ENCODE measurements at regions not wholly inside any gene's neighbourhood (a gene's known extent, or its start where the extent isn't known, plus 50 kb on each side); places are given as distances from the start of the nearest gene placed in this dataset.
"Not testable (repeated sequence)": the region's sequence is repeated elsewhere in the genome, so short reads cannot be mapped to it uniquely, and the experiment has no call there.

DNA sequence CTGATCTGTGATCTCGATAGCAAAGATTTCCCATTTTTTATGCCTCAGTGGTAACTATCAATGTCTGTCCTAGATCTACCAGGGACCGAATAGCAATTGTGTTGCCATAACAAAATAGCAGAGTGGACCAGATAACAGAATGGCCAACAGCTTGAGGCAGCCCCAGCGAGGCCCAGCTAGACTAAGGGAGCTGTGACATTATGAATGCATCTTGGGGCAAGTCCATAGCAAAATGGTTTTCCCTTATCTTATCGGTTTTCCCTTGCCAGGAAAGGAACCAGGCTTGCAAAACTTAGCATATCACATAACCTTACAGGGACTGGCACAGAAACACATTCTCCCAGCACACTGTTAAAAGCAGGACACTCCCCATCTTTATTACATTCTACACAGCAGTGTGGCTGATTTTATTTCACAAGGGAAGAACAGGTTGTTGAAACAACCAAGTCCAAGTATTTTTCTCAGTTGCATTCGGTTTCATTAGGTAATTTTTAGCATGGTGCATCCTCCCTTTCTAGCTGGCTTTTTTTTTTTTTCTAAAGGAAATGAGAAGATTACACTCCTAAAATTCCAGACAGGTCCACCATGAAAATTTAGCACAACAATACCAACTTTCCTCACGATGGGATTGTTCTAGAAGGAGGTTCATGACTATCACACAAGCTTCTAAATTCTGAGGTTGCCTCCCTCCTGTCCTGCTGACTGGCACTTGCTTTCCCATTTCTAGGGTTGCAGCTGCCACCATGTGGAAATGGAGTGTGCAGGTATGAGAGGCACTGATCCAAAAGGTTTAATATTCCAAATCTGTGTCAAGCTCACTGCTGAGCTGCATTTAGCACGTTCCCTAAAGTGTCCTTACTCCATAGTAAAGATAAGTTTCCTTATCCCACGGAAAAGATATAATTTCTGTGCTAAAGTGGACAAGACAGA lies 97.0 kb upstream of the SLC35G4 start:
- DNase-seq (ENCODE audit: low read depth in 4 of 4, low spot score in 1 of 4), result no peak

DNA sequence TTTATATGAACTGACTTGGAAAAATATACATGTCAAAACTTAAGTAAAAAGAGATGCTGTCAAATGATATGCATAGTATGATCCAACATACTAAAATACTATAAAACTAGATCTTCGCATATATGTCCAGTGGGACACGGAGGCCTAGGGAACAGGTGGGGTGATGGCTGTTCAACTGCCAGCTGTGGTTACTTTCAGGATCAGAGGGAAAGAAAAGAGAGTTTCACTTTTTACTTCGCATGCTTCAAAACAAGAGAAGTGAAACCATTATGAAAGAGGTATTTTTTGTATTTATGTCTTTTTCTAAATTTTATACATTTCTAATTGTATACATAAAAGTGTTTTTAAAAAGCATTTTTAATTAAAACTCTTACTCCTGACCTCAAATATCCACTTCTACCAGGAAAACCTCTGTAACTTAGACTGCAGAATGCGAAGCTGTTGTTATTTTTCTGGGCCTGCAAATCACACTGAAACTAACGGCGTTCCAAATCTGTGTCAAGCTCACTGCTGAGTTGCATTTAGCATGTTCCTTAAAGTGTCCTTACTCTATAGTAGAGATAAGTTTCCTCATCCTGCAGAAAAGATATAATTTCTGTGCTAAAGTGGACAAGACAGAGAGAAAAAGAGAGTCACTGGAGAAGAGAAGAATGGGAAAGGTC lies 97.8 kb upstream of the SLC35G4 start:
- DNase-seq (ENCODE audit: low read depth in 4 of 4, low spot score in 1 of 4), result no peak

DNA sequence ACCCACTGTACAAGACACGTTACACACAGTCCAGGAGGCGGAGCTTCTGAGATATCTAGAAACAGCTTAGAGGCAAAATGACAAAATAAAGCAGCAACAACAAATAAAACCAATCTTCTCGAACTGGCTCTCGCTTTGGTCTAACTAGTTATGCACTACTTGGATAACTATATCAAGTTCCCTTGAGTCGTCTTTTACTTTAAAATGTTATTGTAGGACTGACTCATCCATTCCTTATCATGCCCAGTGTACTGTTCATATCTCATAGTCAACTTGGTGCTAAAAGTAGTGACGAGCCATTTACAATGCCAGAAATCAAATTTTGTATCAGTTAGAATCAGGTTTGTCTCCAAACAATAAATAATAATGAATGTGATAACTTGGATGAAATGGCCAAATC lies 102.5 kb upstream of the SLC35G4 start:
- DNase-seq (ENCODE audit: low read depth in 4 of 4, low spot score in 1 of 4), result no peak

DNA sequence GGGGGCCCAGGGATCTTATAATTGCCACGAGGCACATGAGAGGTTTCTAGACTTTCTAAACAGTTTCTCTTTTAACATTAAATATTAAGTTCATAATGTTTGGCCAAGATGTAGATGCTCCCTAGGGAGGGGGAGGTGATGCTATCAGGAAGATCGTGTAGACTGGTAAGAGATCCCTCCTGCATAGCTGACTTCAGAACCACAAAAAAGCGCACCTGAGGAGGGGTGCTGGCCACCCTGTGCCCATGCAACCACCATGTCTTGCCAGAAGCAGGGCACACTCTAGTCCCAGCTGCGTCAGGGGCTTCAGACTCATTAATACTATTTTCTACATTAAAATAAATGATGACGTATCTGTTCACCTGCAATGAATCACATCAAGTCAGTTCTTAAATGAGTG lies 103.4 kb upstream of the SLC35G4 start:
- no peak for DNase-seq (ENCODE audit: low read depth in 4 of 4, low spot score in 1 of 4)

DNA sequence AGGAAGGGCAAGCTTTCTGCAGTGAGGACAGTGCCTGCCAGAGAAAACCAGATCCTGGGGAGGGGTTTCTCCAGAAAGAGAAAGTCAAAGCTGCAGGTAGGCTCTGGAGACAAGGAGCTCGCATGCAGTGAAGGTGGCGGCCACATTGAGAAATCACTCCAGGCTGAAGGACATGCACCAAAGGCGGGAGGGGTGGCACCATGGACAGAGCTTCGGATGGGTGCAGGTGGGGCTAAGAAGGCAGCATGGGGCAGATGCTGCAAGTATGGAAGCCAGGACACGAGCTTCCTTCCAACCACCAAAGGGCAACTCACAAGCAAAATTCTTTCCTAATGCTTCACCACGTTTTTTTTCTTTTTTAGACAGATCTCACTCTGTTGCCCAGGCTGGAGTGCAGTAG lies 104.4 kb upstream of the SLC35G4 start:
- DNase-seq (ENCODE audit: low read depth in 4 of 4, low spot score in 1 of 4), result no peak

DNA sequence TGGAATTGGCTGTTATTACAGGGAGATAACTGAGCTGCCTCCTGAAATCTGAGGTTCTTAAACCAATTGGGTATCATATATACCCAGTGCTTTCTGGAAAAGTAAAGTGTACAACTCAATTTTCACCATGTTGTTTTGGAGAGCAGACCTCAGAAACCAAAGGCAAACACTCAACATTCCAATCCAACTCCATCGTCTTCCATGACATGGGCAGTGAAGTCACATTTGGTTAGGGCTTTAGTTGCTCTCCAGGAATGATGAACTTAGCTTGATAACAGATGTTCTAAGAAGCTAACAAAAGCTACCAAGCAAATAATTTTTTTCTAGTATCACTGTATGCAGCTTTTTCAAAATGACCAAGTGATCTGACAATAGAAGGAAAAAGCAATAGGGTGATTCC lies 107.0 kb upstream of the SLC35G4 start:
- DNase-seq (ENCODE audit: low read depth in 4 of 4, low spot score in 1 of 4), result no peak

DNA sequence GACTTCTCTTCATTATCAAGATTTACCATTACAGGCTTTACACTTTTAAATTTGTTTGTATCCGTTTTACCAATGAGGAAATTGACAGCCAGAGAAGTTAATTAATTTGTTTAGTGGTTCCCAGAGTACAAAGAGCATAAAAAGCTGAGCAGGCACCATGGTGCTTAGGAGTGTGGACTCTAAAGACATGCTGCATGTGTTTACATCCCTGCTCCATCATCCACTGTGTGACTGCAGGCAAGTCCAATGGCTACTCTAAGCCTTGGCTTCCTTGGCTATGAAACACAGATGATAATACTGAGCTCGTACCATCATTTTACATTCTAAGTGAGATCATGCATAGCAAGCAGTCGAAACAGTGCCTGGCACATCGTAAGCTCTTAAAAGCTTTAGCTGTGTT lies 108.0 kb upstream of the SLC35G4 start:
- DNase-seq (ENCODE audit: low read depth in 4 of 4, low spot score in 1 of 4), result no peak

DNA sequence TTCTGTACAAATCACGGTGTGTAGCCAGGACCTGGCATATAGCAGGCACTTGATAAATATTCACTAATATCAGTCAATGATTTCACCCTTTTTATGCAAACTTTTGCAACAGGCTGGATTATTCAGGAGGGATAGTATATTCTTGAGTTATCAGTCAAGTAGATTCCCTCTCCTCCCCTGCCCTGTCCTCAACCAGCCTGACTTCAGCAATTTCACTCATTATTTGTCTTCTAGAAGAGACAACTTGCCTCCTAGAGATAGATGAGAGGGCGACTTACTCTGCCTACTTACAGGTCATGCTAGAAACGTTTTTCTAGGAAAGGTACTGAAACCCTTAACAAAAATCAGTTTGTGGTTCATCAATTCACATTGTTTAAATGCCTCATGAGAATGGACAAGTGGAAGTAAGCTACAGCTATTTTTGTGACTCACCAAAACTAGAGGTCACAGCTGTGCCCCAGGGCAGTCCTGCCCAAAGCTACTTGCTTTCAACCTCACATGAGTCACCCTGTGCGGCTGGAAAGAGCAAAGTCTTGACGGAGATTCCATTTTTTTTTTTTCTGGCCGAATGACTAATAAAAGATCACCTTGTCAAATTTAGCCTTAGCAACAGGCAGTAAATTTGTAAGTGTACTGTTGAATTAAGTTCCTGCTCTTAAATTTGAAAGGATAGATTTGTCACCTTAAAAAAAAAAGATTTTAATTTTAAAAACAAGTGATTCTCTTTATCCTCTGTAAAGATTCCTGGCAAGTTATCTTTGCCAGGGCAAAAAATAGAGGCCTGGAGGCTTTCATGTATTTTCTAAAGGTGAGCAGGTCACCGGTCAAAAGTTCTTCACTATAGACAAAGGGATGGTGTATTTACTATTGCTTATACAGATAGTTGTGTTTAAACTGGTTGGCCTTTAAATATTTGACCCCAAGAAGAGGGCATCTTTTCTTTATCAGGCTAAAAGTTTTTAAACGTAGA lies 109.0 kb upstream of the SLC35G4 start:
- DNase-seq (ENCODE audit: low read depth in 4 of 4, low spot score in 1 of 4), result no peak

DNA sequence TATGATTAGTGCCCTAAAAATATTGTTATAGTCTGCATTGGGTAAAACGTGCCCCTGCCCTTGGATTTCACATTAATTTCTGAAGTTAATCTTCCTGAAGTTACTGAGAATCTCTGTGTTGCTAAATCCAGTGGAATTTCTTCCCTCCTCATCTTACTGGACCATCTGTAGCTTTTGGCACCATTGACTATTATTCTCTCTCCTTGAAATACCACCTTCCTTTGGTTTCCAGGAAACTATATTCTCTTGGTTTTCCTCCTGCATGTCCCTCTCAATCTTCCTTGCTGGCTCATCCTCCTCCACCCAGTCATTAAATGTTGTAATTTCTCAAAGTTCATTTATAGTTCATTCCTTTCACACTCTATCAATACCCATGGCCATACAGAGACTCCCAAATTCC lies 110.6 kb upstream of the SLC35G4 start:
- DNase-seq (ENCODE audit: low read depth in 4 of 4, low spot score in 1 of 4), result no peak

DNA sequence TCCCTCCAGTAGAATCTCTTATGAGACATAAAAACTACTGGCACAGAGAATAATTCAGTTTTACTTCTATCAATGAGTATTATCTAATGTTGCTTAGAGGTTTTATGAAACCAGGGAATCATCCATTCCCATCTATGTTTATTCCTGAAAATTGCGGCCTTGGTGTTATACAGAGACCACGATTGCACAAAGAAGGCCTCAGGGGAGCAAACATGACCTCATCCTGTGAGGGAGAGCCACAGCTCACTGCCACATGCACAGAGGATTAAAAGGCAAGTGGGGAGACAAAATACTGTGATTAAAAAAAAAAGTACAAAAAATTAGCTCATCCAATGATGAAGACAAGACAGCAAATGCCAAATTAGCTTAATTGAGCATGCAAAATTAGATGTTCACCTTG lies 111.8 kb upstream of the SLC35G4 start:
- DNase-seq (ENCODE audit: low read depth in 4 of 4, low spot score in 1 of 4), result no peak

DNA sequence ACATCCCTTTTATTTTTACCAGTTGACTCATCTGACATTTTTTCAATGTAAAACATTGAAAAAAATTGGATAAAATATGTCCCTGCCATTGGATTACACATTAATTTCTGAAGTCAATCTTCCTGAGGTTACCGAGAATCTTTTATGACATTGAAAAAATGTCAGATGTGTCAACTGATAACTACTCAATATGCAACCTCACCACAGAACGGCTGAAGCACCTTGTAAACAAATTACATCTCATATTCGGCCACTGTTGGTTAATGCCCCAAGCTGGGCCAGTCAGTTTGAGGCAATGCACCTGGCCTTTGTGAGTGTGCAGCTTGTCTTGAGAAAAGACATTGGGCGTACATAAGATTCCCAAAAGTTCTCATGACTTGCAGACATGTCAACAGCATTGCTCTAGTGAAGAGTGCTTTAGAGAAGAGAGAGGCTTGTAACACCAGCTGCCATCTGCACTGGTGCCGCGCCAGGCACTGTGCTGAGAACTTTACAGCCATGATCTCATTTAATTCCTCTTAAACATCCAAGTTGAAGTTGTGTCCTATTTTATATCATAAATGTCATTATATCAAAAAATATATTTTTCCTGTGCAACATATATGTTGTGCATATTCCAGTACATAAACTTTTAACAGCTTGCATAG lies 112.7 kb upstream of the SLC35G4 start:
- no peak for DNase-seq (ENCODE audit: low read depth in 4 of 4, low spot score in 1 of 4)

DNA sequence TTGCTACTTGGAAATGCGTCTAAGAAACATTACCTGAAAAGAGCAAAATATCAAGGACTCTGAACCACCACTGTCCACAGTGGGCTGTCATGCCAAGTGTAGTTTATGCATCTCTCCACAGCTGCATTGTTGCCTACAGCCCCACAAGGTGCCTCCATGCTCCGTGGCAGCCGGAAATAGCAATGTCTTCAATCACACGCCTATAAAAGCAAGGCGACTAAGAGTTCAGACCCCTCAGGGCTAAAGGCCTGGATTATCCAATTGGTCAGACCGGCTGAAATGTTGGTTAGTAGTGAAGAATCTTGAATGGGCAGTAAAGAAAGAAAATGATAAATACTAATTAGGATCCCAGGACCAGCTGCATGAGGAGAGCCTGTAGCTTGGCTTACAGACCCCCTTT lies 114.0 kb upstream of the SLC35G4 start:
- no peak for DNase-seq (ENCODE audit: low read depth in 4 of 4, low spot score in 1 of 4)

DNA sequence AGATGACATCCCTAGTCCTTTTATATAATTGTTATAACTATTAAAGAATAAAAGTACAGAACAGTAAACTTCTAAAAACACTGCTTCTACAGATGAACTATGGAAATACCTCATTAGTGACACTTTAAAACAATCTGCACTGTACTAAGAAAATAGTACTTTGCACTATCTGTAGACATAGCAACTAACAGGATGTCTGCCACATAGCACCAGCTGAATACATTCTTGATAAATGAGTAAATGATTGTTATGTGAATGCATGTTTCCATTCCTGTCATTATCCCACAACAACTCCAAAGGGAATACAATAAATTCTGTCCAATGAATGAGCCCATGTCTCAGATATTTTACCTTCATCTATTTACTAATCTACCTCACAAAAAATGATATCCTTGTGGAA lies 115.3 kb upstream of the SLC35G4 start:
- DNase-seq (ENCODE audit: low read depth in 4 of 4, low spot score in 1 of 4), result no peak

DNA sequence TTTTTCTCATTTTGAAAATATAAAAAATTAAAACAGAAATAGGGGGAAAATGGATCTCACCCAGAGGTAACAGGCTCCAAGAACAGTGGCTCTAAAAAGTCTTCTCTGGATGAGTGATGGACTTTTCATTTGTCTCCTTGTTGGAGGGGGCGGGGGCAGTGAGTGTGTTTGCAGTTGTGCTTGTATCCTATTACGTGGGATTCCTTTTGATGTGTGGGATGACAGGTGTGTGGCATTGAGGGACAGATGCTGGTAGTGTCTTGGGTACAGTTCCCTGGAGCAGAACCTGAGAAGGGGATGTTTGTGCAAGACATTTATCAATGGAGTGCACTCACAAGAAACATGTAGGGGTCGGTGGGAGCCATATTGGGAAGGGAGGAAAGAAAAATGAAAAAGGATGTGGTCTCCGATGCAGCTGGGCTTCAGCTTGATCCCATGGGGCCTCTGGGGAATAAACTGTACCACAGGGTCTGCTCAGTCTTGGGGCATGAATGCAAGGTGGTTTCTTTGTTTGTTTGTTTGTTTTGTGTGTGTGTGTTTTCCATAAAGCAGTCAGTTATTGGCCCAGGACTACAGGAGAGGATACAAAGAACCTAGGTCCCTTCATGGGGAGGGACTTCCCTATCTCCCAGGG lies 120.0 kb upstream of the SLC35G4 start:
- DNase-seq (ENCODE audit: low read depth in 4 of 4, low spot score in 1 of 4), result no peak

DNA sequence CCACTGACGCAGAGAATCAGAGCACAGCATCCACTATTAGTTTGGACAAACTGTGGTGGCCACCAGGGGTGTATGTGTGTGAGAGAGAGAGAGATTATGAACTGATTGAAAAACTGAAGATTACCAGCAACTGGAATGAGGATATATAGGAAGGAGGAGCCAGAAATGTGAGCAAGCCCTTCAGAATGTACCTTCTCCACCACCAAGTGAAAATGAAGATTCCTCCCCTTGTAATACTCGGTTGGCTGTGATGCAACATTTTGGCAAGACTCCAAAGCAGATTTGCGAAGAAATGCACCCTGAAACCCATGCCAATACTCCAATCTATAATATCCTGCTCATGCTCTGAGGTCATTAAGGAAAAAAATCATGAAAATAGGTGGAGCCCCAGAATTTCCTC lies 121.2 kb upstream of the SLC35G4 start:
- no peak for DNase-seq (ENCODE audit: low read depth in 4 of 4, low spot score in 1 of 4)

DNA sequence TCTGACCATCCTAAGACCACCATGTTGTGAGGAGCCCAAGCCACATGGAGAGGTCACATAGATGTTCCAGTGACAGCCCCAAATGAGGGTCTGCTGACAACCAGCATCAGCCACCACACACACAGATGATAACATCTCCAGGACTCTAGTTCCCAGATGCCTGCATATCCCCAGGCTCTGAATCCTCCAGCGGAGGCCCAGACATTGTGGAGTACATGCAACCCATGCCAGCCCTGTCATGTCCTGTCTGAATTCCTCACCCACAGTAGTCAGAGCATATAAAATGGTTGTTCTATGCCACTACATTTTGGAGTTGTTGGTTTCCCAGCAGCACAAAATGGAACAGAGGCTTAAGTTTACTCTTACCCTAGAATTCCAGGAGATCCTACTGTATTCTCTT lies 122.0 kb upstream of the SLC35G4 start:
- no peak for DNase-seq (ENCODE audit: low read depth in 4 of 4, low spot score in 1 of 4)

DNA sequence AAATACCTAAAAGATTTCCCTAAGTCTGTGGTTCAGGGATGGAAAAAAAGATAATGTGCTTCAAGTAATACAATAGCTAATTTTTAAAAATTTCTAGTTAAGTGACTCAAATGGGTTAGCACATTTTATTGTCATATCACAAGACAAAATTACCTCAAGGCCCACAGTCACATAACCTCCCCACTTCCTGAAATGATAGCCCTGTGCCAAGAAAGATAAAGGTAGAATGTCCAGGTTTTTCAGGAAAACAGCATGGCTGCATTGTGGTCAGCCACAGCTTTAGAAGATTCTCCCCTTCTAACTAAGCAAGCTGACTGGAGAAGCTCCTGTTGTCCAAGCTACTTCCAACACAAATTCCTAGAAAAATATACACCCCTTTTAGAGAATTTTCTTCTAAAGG lies 127.1 kb upstream of the SLC35G4 start:
- DNase-seq (ENCODE audit: low read depth in 4 of 4, low spot score in 1 of 4), result no peak

DNA sequence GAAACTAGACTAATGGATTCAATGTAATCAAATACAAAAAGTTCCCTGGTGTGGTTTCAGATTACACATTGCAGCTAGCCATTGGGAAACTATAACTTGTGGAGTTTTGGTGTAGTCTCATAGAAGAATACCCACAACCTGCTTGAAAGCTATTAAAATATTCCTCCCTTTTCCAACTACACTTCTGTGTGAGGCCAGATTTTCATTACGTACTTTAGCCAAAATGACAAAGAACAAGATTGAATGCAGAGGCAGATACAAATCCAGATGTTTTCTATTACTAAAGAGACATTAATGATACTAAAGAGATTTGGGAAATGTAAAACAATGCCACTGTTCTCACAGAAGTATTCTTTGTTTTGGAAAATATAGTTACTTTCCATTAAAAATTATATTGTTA lies 128.7 kb upstream of the SLC35G4 start:
- no peak for DNase-seq (ENCODE audit: low read depth in 4 of 4, low spot score in 1 of 4)

DNA sequence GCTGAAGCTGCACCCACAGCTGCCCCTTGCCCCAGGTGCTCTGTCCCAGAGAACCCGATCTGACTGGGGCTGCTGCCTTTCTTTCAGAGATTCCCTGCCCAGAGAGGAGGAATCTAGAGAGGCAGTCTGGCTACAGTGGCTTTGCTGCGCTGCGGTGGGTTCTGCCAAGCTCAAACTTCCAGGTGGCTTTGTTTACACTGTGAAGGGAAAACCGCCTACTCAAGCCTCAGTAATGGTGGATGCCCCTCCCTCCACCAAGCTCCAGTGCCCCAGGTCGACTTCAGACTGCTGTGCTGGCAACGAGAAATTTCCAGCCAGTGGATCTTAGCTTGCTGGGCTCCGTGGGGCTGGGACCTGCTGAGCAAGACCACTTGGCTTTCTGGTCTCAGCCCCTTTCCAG lies 130.4 kb upstream of the SLC35G4 start:
- not testable (repeated sequence) for DNase-seq (ENCODE audit: low read depth in 4 of 4, low spot score in 1 of 4)

DNA sequence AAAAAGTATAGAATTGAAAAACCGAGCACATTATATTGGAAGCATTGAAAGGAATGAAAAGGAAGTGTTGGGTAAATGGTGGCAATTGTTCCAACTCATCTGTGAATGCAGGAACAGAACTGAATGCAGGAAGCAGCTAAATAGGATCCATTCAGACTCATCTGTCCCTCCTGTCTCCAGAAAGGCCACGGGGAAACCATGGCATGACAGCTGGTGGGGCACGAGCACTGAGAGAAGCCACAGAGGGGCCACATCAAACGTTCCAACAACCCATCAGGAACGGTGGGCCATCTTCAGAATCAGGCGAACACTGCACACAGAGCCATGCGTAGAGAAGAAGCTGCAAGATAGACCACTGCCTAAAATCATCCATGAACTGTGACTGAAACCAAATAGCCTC lies 138.5 kb upstream of the SLC35G4 start:
- DNase-seq (ENCODE audit: low read depth in 4 of 4, low spot score in 1 of 4), result no peak

DNA sequence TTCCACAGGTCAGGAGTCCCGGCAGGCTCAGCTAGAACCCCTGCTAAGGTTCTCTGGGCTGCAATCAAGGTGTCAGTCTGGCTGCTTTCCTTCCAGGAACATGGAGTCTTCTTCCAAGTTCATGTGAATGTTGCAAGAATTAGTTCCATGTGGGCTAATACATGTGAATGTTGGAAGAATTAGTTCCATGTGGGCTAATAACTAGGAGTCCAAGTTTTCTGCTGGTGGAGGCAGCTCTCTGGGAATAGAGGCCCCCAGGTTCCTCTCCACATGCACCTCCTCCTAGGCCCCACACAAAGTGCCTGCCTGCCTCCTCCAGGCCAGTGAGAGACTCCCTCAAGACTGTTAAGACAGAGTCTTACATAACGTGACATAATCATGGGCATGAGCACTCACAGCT lies 140.8 kb upstream of the SLC35G4 start:
- DNase-seq (ENCODE audit: low read depth in 4 of 4, low spot score in 1 of 4), result no peak
